Pons (tissue), 1 donor: ENCODE measurements at regions not wholly inside any gene's neighbourhood (a gene's known extent, or its start where the extent isn't known, plus 50 kb on each side); places are given as distances from the start of the nearest gene placed in this dataset.

Experiments used
- DNase-seq: peaks from one replicate; pipeline ENCODE4 v3.0.0-alpha.2; 2016; ENCODE audit warnings: low spot score

DNA sequence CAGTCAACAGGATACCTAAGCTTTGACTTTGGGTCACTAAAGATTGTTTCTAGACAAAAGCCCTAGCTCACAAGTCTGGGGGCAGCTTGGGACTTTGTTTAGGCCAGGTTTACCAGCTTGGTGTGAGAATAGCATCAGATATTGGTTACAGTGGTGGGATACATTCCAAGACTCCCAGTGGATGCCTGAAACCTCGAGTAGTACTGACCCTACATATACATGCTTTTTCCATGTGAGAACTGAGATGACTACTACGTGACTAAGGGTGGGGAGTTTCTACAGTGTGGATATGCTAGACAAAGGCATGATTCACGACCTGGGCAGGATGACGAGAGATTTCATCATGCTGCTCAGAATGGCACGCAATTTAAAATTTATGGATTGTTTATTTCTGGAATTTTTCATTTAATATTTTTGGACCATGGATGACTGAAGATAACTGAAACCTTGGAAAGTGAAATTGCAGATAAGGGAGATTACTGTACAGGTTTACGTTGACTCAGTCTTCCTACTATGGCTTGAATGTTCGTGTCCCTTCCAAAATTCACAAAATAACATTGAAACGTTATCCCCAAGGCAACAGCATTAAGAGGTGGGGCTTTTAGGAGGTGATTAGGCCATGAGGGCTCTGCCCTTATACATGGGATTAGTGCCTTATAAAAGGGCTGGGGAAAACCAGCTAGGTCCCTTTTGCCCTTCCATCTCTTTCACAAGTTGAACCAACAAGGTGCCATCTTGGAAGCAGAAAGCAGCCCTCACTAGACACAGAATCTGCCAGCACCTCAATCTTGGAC, 50.2 kb upstream of the CTAGE1 start:
- DNase-seq: no peak

DNA sequence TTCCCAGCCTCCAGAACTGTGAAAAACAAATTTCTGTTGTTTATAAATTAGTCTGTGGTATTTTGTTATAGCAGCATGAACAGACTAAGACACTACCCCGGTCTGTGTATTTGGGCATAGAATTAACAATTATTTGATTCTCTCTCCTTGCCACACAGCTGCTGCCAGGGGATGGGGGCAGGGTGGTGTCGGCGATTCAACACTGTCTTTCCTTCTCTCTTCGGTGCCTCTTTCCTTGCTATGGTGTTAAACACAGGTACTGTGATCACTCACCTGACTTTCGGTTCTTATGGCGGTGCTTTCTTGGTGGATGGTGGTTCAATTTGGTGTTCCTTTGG, 50.8 kb upstream of the CTAGE1 start:
- no peak for DNase-seq

DNA sequence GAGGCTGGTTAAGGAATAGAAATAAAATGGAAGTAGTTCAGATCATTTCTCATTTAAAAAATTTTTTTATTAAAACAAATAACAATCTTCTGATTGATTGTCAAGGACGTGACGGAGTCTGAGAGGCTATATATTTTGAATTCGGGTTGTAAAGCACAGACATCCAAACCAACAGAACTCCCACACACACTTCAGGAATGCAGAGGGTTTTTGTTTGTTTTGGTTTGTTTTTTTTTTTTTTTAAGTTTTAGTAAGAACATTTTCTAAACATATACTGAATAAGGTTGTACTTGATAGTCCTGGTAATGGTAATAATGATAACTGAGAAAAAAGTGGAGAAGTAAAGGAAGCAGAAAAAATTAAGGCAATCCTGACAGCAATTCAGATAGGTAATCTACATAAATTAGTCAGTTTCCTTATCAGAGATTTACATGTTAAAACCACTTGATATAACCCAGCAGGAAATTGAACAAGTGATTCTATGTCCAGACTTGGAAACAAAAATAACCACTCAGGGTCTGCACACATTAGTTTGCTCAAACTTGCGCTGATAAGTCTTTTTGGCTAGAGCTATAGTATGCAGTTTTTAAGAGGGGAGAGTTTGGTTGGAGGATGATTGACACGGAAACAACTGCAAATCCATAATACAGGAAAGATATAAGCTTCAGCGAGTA, 51.5 kb upstream of the CTAGE1 start:
- DNase-seq: no peak

DNA sequence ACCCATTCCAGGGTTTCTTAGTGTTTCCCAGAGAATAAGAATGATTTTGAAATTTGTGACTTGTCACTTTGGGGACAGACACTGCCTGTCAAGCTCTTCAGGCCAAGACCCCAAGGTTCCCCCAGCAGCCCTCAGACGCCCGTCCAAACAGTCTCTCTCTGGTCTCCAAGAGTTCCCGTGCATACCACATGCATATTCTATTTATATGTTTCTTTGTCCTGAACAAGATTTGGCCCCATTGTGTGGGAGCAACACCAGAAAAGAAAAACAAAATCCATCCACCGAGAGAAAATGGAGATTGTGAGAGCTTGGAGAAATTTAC, 52.2 kb upstream of the CTAGE1 start:
- no peak for DNase-seq

DNA sequence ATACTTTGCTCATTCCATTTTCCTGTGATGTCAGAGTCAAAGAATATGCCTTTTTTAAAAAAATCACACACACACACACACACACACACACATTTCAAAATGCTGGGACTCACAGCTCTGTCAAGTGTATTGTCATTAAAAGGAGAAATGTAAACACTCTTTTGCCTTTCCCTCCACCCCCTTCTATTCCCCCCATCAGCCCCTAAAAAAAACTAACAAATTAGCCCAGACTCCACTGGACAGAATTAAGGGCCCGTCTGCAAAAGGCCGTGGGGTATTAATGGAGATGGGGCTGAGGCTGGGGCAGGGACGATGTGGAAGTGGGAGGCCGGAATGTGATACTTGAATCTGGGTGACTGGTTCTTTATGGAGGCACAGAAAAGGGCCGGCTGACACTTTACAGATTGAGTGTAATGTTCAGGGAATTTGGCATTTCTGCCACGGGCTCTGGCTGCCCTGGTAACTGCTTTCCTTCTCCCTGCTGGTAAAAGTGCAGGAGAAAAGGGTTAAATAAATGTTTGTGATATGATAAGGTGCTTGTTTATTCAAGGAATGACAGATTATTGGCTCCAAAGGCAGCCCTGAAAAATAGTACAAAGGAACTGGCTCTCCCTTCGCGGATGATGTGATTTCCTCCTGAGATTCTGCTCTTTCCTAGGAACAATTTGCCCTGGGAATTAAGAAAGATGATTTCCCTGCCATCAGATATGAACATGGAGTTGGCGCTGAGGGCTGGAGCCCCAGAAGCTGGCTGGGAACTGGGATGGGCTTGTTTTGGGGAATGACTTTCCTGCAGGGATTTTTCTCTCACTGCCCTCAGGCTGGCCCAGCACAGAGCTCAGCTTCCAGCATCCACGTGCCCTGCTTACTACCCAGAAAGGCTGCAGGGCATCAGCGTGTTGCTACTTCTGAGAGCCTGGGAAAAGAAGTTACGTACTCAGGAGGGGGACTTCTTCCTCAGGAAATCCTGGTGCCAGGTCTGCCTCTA, 52.8 kb upstream of the CTAGE1 start:
- DNase-seq: no peak

DNA sequence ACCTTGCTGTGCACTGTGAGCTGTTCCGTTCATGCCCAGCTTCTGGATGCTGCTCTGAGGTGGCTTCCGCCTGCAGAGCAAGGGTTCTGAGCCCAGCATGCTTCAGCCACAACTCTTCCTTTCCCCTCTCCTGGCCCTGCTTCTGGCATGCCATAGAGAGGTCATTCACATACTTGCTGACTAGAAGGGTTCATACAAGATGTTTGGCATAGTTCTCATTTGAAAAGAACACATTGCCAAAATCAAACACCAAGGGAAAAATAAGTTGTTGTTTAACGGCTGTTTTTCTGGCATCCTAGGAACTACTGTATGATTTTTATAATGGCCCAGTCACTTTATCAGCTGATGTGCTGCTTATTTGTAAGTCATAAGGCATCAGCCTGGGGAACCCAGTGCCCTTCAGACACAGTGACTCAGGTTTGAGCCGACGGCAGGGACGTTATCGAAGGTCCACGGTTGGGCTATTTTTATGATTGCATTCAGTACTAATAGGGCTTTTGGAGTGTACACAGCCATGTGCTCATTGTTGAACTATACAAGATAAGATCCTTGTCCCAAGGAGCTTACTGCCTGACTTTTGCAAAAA, 53.9 kb upstream of the CTAGE1 start:
- DNase-seq: no peak

DNA sequence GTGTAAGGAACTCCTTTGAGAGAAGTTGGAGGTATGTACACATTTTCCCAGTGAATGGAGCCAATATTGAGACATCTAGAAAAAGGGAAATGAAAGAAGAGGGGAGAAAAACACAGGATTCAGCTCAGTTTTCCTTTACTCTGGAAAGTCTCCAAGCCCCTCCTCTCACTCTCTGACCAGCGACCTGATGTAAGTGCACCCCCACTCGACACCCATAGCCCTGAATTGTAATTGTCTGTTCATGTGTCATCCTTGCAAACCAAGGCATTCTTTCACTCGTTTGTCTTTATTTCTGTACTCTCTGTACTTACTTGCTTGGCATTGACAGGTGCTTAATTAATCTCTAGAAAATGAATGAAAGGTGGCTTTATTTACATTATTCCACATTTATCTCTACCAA, 55.7 kb upstream of the CTAGE1 start:
- no peak for DNase-seq

DNA sequence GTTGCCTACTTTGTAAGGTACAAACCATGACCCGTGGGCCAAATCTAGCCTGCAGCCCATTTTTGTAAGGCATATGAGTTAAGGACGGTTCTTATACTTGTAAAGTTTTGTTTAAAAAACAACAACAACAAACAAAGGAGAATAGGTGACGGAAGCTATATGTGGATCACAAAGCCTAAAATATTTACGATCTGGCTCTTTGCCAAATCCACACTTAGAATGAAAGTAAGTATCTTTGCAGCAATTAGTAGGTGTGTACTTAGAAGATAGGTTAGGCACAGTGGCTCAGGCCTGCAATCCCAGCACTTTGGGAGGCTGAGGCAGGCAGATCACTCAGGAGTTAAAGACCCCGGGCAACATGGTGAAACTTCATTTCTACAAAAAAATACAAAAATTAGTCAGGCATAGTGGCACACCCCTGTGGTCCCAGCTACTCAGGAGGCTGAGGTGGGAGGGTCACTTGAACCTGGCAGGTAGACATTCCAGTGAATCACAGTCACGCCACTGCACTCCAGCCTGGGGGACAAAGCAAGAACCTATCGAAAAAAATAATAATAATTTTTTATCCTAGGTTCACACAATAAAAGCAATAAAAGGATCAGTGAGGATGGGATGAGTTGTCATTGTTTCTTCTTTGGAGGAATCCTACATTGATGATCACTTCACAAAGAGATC, 57.8 kb upstream of the CTAGE1 start:
- DNase-seq: no peak

DNA sequence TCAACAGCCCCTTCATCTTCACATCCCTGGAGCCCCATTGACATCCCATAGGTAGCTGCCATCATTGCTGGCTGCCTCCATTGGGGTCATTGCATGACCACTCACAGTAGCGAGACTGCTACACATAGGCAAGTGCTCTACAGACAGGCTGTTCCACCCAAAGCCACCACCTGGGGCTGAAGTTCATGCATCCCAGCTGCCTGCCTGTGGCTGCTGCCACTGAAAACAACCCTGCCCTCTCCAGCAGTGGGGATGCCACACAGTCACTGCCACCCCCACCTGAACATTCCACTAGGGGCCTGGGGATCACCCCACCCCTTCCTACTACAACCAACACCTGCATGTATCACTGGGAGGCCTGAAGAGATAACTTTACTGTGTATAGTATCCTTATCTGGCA, 59.5 kb upstream of the CTAGE1 start:
- DNase-seq: no peak

DNA sequence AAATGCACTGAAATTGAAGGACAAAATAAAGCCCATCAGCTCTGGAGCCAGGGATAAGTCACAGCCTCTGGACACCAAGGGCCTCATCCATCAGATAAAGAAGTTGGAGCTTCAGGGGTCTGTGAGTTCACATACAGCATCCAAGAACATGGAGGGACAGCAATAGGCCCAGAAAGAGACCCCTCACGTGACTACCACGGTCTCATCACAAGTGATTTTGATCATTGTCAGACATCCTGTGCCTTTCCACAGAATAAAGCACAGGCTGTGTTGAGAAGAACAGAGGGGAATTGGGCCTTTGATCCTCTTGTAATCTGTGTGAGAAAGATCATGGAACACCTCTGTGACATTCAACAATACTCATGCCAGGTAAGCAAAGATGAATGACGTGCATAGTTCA, 65.2 kb upstream of the CTAGE1 start:
- no peak for DNase-seq

DNA sequence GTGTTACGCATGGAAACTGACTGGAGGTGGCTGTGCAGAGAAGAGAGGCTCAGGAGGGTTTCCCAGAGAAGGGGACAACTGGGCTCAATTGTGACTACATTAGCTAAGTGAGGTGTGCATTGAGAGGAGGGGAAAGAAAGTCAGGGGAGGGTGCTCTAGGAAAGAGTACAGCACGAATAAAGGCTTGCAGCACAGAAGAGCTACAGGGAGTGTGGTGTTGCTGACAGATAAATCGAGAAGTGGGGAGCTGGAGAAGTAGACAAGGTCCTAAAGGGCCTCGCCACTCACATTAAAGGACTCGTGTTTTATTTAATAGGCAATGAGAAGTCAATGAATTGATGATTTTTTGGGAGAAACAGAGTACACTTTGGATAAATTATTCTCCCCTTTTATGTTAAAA, 65.7 kb upstream of the CTAGE1 start:
- DNase-seq: no peak

DNA sequence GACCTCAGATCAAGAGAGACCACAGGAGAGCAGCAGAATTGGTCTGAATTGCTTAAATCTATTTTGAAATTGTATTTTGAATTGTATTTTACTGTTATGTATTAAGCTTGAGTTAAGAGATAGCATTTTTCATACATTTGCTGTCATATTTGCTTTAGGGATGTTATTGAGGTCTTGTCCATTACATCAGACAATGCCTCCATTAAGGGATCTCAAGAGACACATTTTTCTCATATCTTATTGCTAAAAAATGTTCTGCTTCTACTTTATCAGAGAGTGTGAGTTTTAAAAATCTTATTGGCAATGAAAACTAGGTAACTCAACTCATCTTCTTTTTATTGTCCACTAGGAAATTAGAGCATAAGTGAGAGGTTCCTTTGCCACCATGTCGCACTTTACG, 66.8 kb upstream of the CTAGE1 start:
- DNase-seq: no peak

DNA sequence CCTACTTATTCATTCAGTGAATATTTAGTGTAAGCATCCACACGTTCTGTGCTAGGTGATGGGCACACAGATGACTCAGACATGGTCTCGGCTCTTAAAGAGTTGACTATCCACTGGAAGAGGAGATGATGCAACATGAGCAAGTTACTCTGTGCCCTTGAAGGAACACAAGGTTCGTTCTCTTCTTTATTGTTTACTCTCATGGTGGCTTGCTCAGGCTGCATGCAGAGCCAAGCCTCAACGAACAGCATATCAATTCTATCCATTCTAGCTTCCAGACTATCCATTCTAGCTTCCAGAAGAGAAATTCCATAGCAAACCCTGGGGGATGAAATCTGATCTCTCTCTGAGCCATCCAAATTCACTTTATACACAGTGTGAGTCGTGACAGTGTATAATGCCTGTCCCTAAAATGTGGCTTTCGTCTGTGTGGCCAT, 68.1 kb upstream of the CTAGE1 start:
- no peak for DNase-seq

DNA sequence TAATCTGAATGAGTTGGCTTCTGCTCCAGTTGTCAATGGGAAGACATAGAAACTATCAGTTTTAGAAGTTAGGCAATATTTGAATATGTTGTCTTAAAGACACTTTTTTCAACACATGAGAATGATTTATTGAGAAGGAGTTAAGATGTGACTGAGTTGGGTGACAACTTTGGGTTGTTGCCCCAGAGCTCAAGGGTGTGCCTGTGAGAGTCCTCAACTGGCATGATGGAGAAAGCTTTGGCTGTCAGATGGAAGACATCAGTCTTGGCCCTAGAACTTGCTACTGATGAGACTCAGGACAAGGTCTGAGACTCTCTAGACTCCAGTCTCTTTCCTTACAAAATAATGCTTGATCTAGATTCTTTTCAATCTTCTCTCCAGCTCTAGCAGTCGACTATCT, 69.0 kb upstream of the CTAGE1 start:
- DNase-seq: no peak

DNA sequence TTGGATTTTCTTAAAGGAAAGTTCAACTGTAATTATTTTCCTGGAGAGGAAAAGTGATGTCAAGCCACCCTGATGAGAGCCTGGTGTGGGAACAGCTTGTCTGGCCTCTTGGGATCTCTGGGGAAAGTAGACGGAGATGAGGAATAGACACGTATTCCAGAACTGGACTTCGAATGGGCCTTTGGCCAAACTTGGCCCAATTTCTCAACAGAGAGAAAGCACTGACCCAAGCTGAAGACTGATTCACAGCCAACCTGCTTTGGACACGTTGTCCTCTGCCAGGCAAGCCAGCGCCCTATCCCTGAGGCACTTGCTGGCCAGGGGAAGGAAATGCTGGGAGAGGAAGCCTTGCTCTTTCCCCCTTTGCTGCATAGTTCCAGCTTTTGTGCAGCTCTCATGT, 70.8 kb upstream of the CTAGE1 start:
- DNase-seq: no peak

DNA sequence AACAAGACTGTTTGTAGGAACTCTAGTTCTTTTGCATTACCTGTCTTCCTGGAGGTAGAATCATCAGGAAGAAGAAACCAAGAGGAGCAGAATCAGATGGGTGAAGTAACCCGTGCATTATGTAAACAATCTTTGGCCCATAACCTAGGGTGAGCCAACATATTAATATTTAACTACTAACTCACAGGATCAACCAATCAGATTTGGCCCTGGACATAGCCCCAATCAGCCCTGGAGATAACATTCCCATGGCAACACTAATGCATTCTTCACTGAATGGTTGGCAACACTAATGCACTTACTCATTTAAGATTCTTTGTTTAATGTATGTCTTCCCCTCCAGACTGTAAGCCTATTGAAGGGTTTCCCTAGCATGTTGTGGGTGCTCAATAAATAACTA, 72.0 kb upstream of the CTAGE1 start:
- no peak for DNase-seq

DNA sequence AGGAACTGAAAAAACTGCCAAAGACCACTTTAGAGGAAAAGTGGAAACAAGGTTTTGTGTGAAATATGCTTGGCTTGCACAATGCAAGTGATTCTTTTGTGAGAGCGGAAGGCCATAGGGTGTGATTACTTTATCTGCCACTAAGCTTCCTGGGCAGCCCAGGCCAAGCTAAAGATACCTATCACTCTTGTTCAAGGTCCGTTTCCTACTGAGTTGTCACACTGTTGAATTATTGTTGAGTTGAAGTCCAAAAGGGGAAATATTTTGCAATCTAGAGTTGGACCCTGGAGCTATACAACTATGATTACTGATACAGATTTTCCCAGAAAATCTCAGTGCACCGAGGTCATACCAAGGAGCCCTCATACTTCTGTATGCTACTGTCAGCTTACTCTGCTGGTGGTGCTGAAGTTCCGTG, 72.7 kb upstream of the CTAGE1 start:
- no peak for DNase-seq

DNA sequence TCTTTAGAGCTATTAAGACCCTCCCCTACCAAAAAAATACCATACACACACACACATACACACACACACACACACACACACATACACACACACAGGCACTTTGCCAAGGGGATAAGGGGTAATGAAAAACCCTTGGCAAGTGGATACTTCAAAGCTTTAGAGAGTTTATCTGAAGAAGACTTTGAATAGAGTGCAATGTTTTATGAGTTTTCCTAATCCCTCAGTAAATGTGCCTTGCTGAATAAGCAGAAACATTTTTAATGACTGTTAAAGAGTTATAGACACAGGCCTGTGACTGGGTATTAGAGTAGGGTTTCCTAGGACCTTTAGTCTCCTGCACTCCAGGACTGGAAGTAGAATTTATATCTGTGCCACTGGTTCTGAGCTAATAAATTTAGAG, 75.5 kb upstream of the CTAGE1 start:
- no peak for DNase-seq

DNA sequence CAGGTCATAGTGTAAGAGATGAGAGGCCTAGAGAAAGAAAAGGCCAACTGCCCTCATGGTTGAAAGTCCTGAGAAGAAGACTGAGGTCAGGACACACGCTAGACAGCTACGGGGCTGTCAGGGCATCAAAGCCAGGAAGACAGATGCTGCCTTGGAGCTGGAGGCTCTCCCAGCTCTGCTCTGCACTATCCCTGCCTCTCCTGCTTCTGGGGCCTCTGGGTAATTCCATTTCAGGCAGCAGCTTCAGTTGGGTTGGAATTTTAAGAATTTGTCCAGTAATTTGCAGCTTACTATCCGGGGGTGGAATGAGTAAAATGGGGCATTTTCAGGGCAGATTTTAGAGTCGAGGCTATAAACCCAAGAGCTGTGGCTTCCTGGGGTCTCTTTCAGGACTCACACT, 76.2 kb upstream of the CTAGE1 start:
- no peak for DNase-seq

DNA sequence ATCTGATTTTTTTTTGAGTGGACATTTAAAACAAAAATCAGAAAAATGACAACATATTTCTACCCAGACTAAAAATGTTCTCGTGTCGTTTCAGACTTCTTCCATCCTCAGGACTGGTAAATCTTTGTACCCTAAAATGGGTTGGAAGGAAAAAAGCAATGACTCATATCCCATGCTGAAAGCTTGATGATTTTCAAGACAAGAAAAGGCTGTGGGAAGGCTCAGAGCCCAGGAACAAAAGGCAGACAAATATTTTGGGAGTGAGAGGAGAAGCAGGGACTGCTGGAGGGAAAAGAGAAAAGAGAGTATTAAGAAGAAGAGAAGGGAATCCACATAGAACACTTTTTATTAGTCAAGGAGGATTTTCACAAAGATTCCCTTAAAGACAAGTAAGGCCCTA, 77.1 kb upstream of the CTAGE1 start:
- DNase-seq: no peak

DNA sequence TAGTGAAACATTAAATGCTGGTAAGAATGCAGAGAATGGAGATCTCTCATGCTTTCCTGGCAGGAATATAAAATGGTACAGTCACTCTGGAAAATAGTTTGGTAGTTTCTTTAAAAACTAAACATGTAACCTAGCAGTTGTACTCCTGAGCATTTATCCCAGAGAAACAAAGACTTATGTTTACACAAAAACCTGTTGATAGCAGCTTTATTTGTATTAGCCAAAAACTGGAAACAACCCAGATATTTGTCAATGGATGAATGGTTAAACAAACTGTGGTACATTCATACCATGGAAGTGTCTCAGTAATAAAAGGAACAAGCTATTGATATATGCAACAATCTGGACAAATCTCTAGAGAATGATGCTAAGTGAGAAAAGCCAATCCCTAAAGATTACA, 81.7 kb upstream of the CTAGE1 start:
- no peak for DNase-seq

DNA sequence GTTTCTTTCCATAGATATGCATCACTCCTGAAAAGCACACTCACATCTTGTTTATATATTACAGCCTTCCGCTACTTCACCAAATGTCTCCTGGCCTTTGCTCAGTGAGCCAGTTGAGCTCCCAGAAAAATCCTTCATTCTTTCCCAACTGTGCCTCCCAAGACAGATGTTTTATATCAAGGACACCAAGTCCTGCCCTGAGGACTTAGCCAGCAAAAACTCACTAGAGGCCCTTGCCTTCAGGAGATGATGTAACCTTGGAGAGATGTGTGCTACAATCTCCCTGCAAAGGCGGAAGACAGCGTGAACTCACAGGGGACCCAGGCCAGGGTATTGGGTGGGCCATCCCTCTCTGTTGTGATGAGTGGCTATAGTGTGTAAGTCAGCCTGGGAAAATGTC, 86.1 kb upstream of the CTAGE1 start:
- DNase-seq: no peak
